Breast epithelium (tissue), 3 donors: ENCODE measurements at regions not wholly inside any gene's neighbourhood (a gene's known extent, or its start where the extent isn't known, plus 50 kb on each side); places are given as distances from the start of the nearest gene placed in this dataset.

ENCODE experiments used
- POLR2AphosphoS5 ChIP-seq, 3 donors: sonication (generic); formaldehyde crosslinking; IDR thresholded peaks; one replicate each; pipeline ENCODE4 v1.6.1; 2017; ENCODE audit warnings: antibody characterized with exemption in 3 of 3
- TF ChIP-seq, protein P1 (sequence below), 3 donors: fragments of 450-650 bp; IDR thresholded peaks; one replicate each; pipeline ENCODE4 v1.5.1; 2016 to 2017; ENCODE audit warnings: antibody characterized with exemption in 3 of 3, mild to moderate bottlenecking in 3 of 3, moderate library complexity in 3 of 3

DNA sequence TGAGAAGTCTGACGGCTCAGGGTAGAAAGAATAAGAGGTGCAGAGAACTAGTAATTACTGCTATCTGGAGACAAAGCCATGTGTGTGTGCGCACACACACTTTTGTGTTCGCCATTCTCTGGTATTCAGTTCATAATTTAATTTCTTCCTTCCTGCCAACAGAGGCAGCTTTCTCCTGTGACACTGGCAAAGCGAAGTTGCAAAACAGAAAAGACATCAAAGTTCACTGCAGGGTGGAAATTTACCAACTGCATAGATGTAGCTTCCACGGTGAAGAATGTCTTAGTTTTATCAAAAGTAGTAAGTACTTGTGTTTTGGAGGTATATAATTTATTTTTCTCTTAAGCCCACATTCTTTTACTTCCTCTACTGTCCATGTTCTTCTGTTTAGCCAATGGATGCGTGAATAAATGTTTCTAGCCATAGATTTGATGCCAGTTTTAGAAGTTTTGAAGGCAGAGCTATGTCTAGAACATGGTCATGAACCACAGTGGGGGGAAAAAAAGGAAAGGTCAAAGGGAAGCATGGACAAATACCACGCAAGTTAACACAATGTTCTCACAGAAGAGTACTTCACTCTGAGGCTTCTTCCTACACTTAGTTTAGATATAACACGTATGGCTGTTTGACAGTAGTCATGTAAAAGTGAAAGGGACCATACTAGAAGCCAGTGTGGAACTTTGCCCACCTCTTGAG lies 536.5 kb upstream of the GRIA1 start:
- TF ChIP-seq, protein P1, sequence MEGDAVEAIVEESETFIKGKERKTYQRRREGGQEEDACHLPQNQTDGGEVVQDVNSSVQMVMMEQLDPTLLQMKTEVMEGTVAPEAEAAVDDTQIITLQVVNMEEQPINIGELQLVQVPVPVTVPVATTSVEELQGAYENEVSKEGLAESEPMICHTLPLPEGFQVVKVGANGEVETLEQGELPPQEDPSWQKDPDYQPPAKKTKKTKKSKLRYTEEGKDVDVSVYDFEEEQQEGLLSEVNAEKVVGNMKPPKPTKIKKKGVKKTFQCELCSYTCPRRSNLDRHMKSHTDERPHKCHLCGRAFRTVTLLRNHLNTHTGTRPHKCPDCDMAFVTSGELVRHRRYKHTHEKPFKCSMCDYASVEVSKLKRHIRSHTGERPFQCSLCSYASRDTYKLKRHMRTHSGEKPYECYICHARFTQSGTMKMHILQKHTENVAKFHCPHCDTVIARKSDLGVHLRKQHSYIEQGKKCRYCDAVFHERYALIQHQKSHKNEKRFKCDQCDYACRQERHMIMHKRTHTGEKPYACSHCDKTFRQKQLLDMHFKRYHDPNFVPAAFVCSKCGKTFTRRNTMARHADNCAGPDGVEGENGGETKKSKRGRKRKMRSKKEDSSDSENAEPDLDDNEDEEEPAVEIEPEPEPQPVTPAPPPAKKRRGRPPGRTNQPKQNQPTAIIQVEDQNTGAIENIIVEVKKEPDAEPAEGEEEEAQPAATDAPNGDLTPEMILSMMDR (IDR thresholded peaks at IDR 0.05): no peak
- TF ChIP-seq POLR2AphosphoS5 (IDR thresholded peaks at IDR 0.05): no peak
